ENCODE measurements at regions not wholly inside any gene's neighbourhood (a gene's known extent, or its start where the extent isn't known, plus 50 kb on each side); places are given as distances from the start of the nearest gene placed in this dataset.
"Not testable (repeated sequence)": the region's sequence is repeated elsewhere in the genome, so short reads cannot be mapped to it uniquely, and the experiment has no call there.

DNA sequence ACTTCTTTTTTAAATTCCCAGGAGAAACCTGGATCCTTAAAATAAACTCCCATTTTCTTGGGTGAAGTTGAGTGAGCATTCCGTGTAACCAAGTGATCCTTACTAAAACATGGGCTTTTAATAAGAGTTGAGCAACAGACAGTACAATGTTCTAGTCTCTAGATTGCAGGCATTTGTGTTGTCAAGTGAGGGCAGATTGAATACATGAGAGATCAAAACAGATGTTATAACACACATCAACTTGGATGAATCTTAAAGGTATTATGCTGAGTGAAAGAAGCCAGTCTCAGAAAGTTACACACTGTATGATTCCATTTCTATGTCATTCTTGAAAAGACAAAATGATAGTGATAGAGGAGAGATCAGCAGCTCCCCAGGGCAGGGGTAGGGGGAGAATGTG lies 213.9 kb upstream of the CCDC196 start:
- no peak for DNase-seq (ENCODE audit: low read depth, low spot score)

- DNase-seq (ENCODE audit: low read depth, low spot score), result no peak
These were observed 212.8 kb upstream of the CCDC196 start for GRCh38 chr14:66273261-66273832.

DNA sequence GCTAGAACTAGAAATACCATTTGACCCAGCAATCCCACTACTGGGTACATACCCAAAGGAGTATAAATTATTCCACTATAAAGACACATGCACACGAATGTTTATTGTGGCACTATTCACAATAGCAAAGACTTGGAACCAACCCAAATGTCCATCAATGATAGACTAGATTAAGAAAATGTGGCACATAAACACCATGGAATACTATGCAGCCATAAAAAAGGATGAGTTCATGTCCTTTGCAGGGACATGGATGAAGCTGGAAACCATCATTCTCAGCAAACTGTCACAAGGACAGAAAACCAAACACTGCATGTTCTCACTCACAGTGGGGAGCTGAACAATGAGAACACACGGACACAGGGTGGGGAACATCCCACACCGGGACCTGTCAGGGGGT lies 207.8 kb upstream of the CCDC196 start:
- not testable (repeated sequence) for DNase-seq (ENCODE audit: low read depth, low spot score)

GRCh38 chr14:66281036-66281776 lies 205.0 kb upstream of the CCDC196 start:
- DNase-seq (ENCODE audit: low read depth, low spot score), result no peak

DNA sequence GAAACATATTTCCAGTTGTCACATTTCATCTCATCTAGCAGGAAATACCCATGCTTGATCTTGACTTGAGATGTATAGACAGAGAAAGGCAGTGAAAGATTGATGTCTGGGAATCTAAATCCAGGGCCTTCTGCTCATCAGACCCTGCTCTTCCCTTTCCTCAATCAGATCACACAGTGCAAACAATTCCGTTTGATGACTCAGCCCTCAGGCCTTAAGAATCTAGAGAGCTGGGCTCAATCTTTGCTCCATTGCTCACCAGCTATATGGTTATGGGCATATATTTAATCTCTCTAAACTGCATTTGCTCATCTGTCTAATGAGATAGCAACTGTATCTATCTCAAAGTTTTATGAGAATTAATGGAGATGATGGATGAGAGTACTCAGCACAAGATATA lies 201.8 kb upstream of the CCDC196 start:
- DNase-seq (ENCODE audit: low read depth, low spot score), result no peak

DNA sequence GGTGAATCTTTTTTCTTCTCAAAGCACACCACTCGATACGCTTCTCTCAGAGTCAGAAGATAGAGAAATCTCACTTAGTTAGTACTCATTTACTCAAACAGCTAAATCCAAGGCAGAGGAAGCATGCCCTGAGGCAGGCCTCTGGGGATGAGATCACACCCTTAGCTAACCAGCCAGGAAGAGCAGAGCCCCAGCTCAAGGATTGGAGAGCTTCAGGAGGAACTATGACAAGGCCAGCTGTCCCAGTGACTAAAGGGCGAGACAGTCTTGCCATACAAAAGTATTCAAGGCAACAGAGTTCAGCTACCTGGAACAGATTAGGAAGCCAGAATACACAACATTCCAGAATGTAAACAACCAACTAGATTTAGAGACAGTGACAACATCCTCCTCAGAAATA lies 197.7 kb upstream of the CCDC196 start:
- no peak for DNase-seq (ENCODE audit: low read depth, low spot score)

- DNase-seq (ENCODE audit: low read depth, low spot score), result no peak
These were observed 194.4 kb upstream of the CCDC196 start for GRCh38 chr14:66291756-66292155.

GRCh38 chr14:66293533-66294105 lies 192.6 kb upstream of the CCDC196 start:
- no peak for DNase-seq (ENCODE audit: low read depth, low spot score)

- DNase-seq (ENCODE audit: low read depth, low spot score), result no peak
These were observed 190.8 kb upstream of the CCDC196 start for GRCh38 chr14:66295386-66295785.

- DNase-seq (ENCODE audit: low read depth, low spot score), result no peak
These were observed 185.3 kb upstream of the CCDC196 start for GRCh38 chr14:66300886-66301285.

- no peak for DNase-seq (ENCODE audit: low read depth, low spot score)
These were observed 180.1 kb upstream of the CCDC196 start for GRCh38 chr14:66306101-66306500.

DNA sequence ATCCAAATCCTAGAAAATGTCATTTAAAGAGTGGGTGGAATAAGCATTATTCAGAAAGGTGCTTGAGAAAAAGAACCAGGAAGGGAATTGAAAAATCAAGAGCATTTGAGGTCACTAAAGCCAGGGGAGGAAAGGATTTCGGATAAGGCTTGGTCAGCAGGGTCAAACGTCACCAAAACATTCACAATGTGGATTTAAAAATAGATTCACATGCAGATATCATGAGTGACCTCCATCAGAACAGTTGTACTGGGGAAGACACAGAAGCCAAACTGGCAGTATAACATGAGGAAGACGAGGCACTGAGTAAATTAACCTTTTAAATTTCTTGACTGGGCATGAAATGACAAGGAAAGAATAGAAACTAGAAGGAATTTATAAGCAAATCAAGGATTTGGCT lies 175.1 kb upstream of the CCDC196 start:
- no peak for DNase-seq (ENCODE audit: low read depth, low spot score)

- DNase-seq (ENCODE audit: low read depth, low spot score), result no peak
These were observed 174.2 kb upstream of the CCDC196 start for GRCh38 chr14:66311990-66312389.

DNA sequence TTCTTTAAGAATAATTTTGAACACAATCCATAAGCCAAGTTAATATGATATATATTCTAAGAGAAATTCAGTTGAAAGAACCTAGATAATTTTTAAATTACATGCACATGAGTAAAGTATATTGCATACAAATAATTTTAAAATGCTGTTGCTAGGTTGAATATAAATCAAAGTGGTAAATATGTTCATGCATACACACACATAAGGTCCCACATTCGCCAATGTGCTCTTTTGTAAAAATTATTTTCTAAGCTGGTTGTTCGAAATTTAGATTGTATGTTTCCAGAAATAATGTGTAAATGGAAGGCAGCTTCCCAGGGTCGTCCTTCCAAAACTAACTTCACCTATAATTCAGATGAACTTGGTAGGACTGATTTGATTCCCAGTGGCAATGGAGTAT lies 173.7 kb upstream of the CCDC196 start:
- no peak for DNase-seq (ENCODE audit: low read depth, low spot score)

- no peak for DNase-seq (ENCODE audit: low read depth, low spot score)
These were observed 171.1 kb upstream of the CCDC196 start for GRCh38 chr14:66315098-66315497.

GRCh38 chr14:66315548-66315947 lies 170.6 kb upstream of the CCDC196 start:
- no peak for DNase-seq (ENCODE audit: low read depth, low spot score)

- DNase-seq (ENCODE audit: low read depth, low spot score), result no peak
These were observed 163.6 kb upstream of the CCDC196 start for GRCh38 chr14:66322564-66322963.

DNA sequence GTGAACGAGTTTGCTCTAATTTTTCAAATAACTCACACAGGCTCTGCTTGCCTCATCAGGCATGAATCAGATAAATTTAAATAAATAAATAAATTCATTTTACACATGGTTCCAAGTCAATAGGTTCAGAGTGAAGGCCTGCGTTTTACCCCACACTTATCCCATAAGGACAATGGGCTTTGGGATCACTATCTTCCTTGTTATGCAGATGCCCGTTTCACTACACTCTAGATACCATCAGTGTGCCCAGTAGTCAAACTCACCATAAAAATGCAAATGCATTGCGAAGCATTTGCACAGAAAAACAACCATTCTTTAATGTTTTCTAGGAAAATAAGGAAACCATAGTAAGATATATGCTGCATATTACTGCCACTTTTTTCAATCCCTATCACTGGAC lies 155.9 kb upstream of the CCDC196 start:
- no peak for DNase-seq (ENCODE audit: low read depth, low spot score)

DNA sequence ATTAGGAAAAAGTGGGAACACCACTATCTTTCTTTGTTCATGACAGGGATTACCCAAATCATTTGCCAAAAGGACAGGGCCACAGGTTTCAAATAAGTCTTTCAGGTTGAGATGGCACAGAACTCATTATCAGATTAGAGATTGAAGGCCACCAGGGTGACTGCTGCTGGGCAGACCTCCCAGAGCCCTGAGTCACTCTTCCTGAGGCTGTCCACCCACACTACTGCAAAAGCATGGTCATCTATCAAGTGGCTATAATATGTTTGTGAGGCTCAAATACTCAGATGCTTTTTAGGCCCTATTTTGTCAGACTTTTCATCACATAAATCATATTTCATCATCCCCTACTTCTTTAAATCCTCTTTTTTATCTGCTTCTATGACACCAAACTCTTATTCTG lies 155.3 kb upstream of the CCDC196 start:
- no peak for DNase-seq (ENCODE audit: low read depth, low spot score)

GRCh38 chr14:66333293-66333692 lies 152.9 kb upstream of the CCDC196 start:
- DNase-seq (ENCODE audit: low read depth, low spot score), result not testable (repeated sequence)

GRCh38 chr14:66341239-66341638 lies 144.9 kb upstream of the CCDC196 start:
- DNase-seq (ENCODE audit: low read depth, low spot score), result no peak

DNA sequence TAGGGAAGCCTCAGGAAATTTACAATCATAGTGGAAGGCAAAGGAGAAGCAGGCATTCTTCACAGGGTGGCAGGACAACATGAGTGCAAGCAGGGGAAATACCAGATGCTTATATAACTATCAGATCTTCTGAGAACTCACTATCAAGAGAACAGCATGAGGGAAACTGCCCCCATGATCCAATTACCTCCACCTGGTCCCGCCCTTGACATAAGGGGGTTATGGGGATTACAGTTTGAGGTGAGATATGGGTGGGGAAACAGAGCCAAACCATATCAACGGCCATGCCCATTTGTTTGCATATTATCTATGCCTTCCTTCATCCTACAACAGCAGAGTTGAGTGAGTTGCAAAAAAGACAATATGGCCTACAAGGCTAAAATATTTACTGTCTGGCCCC lies 140.2 kb upstream of the CCDC196 start:
- no peak for DNase-seq (ENCODE audit: low read depth, low spot score)

- no peak for DNase-seq (ENCODE audit: low read depth, low spot score)
These were observed 134.9 kb upstream of the CCDC196 start for GRCh38 chr14:66351310-66351709.
